T-cell (primary cell): ENCODE measurements at regions not wholly inside any gene's neighbourhood (a gene's known extent, or its start where the extent isn't known, plus 50 kb on each side); places are given as distances from the start of the nearest gene placed in this dataset.
"Not testable (repeated sequence)": the region's sequence is repeated elsewhere in the genome, so short reads cannot be mapped to it uniquely, and the experiment has no call there.

Source experiments
- ATAC-seq, 4 experiments: fragments of 200-7000 bp in 3 of 4; fragments of 150-1000 bp in 1 of 4; cut with Tn5 transposase; replicated peaks in 1 of 4; 1 replicate in 3 of 4; 2 replicates in 1 of 4; pipeline ENCODE4 v1.10.0; 2021; ENCODE audit warnings: moderate library complexity in 3 of 4, mild to moderate bottlenecking in 2 of 4, moderate number of reproducible peaks in 1 of 4
- CTCF ChIA-PET, 2 donors: fragments of 300-600 bp; sonication (Branson Sonifier 250); formaldehyde crosslinking; loops; one replicate each; lab custom pipeline; 2022; ENCODE audit warnings: antibody characterized with exemption in 2 of 2; lab: Charles Lee
- POLR2A ChIA-PET, 2 donors: fragments of 300-600 bp; sonication (Branson Sonifier 250); formaldehyde crosslinking; loops; one replicate each; lab custom pipeline; 2022; ENCODE audit warnings: antibody characterized with exemption in 2 of 2; lab: Charles Lee
- DNase-seq, 35 experiments: peaks; one replicate each; pipeline versions ENCODE4 v3.0.0 to v3.0.0-alpha.2; 2013 to 2023
- H3K27ac ChIP-seq: one replicate; pipeline ENCODE4 v1.5.1; 2013; ENCODE audit warnings: low read length
- H3K27me3 ChIP-seq, 2 experiments: replicated peaks in 1 of 2; 1 replicate in 1 of 2; 2 replicates in 1 of 2; pipeline versions ENCODE4 v1.6.1 to v1.7.0; 2013; ENCODE audit warnings: low read length in 1 of 2, mixed read lengths in 1 of 2; ENCODE audit not compliant: control insufficient read depth in 2 of 2, insufficient read depth in 2 of 2; ENCODE audit errors: extremely low read depth in 1 of 2
- H3K36me3 ChIP-seq, 2 donors: 1 replicate in 1 of 2; 2 replicates in 1 of 2; pipeline versions ENCODE4 v1.6.1 to v1.7.0; 2013; ENCODE audit warnings: low read length in 1 of 2; ENCODE audit not compliant: control insufficient read depth in 2 of 2, insufficient read depth in 1 of 2; ENCODE audit errors: extremely low read depth in 1 of 2
- H3K4me1 ChIP-seq, 2 experiments: 1 replicate in 1 of 2; 2 replicates in 1 of 2; pipeline versions ENCODE4 v1.6.1 to v1.7.0; 2013; ENCODE audit warnings: low read length in 2 of 2, mixed read lengths in 1 of 2; ENCODE audit not compliant: insufficient read depth in 2 of 2, control insufficient read depth in 1 of 2; ENCODE audit errors: extremely low read depth in 1 of 2
- H3K4me3 ChIP-seq, 2 donors: 1 replicate in 1 of 2; 2 replicates in 1 of 2; pipeline versions ENCODE4 v1.5.1 to v1.7.0; 2013; ENCODE audit warnings: mild to moderate bottlenecking in 2 of 2, low read length in 1 of 2, moderate library complexity in 1 of 2; ENCODE audit not compliant: control insufficient read depth in 1 of 2; ENCODE audit errors: extremely low read depth in 1 of 2
- H3K9me3 ChIP-seq: 2 replicates; pipeline ENCODE4 v1.7.0; 2013
- H3K27ac Mint-ChIP-seq, 2 donors: one replicate each; pipeline ENCODE4 v1.8.0; 2020 to 2021; ENCODE audit warnings: mild to moderate bottlenecking in 2 of 2, mixed read lengths in 2 of 2
- H3K27me3 Mint-ChIP-seq, 2 donors: one replicate each; pipeline ENCODE4 v1.8.0; 2021 to 2022; ENCODE audit warnings: mixed read lengths in 2 of 2
- H3K36me3 Mint-ChIP-seq: one replicate; pipeline ENCODE4 v1.8.0; 2021; ENCODE audit warnings: mixed read lengths
- H3K4me1 Mint-ChIP-seq, 3 donors: one replicate each; pipeline ENCODE4 v1.8.0; 2020 to 2022; ENCODE audit warnings: mixed read lengths in 3 of 3, mild to moderate bottlenecking in 1 of 3
- H3K4me3 Mint-ChIP-seq, 3 donors: one replicate each; pipeline ENCODE4 v1.8.0; 2020 to 2022; ENCODE audit warnings: mild to moderate bottlenecking in 3 of 3, mixed read lengths in 3 of 3, moderate library complexity in 3 of 3
- H3K9me3 Mint-ChIP-seq, 3 donors: one replicate each; pipeline ENCODE4 v1.8.0; 2020 to 2022; ENCODE audit warnings: mixed read lengths in 3 of 3
- WGBS: methylation state at CpG from one replicate; pipeline ENCODE4 v1.1.5; 2013; ENCODE audit warnings: missing lambda C conversion rate; ENCODE audit not compliant: insufficient coverage; 5-methylcytosine and 5-hydroxymethylcytosine counted together

DNA sequence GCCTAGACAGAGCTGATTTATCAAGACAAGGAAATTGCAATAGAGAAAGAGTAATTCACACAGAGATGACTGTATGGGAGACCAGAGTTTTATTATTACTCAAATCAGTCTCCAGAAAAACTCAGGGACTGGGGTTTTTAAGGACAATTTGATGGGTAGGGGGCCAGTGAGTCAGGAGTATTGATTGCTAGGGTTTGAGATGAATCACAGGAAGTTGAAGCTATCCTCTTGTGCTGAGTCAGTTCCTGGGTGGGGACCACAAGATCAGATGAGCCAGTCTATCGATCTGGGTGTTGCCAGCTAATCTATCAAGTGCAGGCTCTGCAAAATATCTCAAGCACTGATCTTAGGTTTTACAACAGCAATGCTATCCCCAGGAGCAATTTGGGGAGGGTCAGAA lies 87.4 kb upstream of the TGIF2LY start:
- H3K4me3 Mint-ChIP-seq, ATAC-seq, POLR2A ChIA-PET, H3K27ac ChIP-seq, H3K27ac Mint-ChIP-seq, H3K27me3 Mint-ChIP-seq, H3K27me3 ChIP-seq, CTCF ChIA-PET, H3K4me1 ChIP-seq, H3K9me3 Mint-ChIP-seq, H3K4me1 Mint-ChIP-seq, H3K4me3 ChIP-seq, H3K9me3 ChIP-seq, H3K36me3 ChIP-seq, DNase-seq, H3K36me3 Mint-ChIP-seq: not testable (repeated sequence)
- WGBS, result no CpG with 5 or more reads among the region's 1 CpG

DNA sequence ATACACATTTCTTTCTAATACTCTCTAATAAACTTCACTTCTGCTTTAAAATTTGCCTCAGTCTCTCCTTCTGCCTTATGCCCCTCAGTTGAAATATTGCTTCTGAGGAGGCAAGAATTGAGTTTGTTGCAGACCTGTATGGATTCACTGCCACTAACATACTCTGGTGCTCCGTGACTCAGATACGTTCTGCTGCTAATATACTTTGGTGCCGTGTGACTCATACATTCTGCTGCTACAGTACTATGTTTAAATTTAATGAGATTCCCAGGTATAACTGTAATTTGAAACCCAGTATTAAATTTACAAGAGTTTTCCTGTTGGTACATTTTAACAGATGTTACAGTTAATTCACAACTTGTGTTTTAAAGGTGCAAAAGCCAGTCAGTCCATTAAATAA lies 84.3 kb upstream of the TGIF2LY start:
- H3K4me3 Mint-ChIP-seq, DNase-seq, H3K4me1 ChIP-seq, H3K27ac ChIP-seq, H3K27ac Mint-ChIP-seq, H3K36me3 ChIP-seq, H3K36me3 Mint-ChIP-seq, POLR2A ChIA-PET, H3K27me3 Mint-ChIP-seq, CTCF ChIA-PET, H3K4me1 Mint-ChIP-seq, H3K9me3 ChIP-seq, ATAC-seq, H3K4me3 ChIP-seq, H3K27me3 ChIP-seq, H3K9me3 Mint-ChIP-seq: not testable (repeated sequence)
- no CpG with 5 or more reads among the region's 3 CpGs for WGBS

DNA sequence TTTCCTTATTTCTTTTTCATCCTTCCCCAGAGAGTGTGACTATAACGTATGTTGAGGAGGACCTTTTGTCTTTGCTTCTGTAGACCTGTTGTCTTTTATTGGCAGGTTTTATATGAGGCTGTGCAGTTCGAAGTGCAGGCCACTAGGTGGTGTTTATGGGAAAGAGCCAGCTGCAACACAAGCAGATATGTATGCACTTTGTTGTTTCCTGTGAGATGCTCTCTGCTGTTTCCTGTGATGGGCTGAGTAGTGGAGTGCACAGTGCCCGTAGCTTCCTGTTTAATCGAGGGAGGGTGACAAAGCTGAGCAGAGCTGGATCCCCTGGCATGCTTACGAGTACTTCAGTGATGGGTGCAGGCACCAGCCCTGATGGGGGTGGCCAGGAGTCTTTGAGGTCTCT lies 51.8 kb upstream of the TGIF2LY start:
- CTCF ChIA-PET, H3K9me3 Mint-ChIP-seq, H3K4me1 ChIP-seq, H3K36me3 Mint-ChIP-seq, H3K27me3 Mint-ChIP-seq, POLR2A ChIA-PET, H3K27ac ChIP-seq, H3K4me3 Mint-ChIP-seq, H3K27me3 ChIP-seq, H3K36me3 ChIP-seq, H3K27ac Mint-ChIP-seq, H3K9me3 ChIP-seq, H3K4me3 ChIP-seq: not testable (repeated sequence)
- WGBS, result no CpG with 5 or more reads among the region's 5 CpGs
- DNase-seq (peak in 10 of 35 experiments; percentile 0 to 25 (median 2)), ATAC-seq (peak in 2 of 4 experiments; percentile 57 to 70)
- H3K4me1 Mint-ChIP-seq, result peaks cover 0 to 12% (median 0%) of the 10 kb centered on the region in 3 donors
